Breast epithelium (tissue), 4 donors: ENCODE measurements at regions not wholly inside any gene's neighbourhood (a gene's known extent, or its start where the extent isn't known, plus 50 kb on each side); places are given as distances from the start of the nearest gene placed in this dataset.

ENCODE experiments used
- DNase-seq, 2 donors: peaks; one replicate each; pipeline ENCODE4 v3.0.0-alpha.2; 2019; ENCODE audit warnings: low spot score in 2 of 2
- H3K27ac ChIP-seq, 2 donors: fragments of 200-600 bp; sonication (generic) in 1 of 2; one replicate each; pipeline ENCODE4 v1.5.1; 2016 to 2019; ENCODE audit warnings: mild to moderate bottlenecking in 1 of 2
- H3K27me3 ChIP-seq, 2 donors: fragments of 200-600 bp; sonication (generic) in 1 of 2; one replicate each; pipeline versions ENCODE4 v1.5.1 to v1.6.0; 2017 to 2019; ENCODE audit warnings: control low read depth in 1 of 2, mild to moderate bottlenecking in 1 of 2
- H3K36me3 ChIP-seq: fragments of 200-600 bp; one replicate; pipeline ENCODE4 v1.5.1; 2019
- H3K4me1 ChIP-seq, 2 donors: fragments of 200-600 bp; sonication (generic); one replicate each; pipeline ENCODE4 v1.5.1; 2016 to 2019; ENCODE audit warnings: control low read depth in 1 of 2
- H3K4me3 ChIP-seq, 3 donors: fragments of 200-600 bp; sonication (generic); 1 replicate in 2 of 3; 2 replicates in 1 of 3; pipeline ENCODE4 v1.5.1; 2016 to 2019; ENCODE audit warnings: mild to moderate bottlenecking in 3 of 3, moderate library complexity in 2 of 3
- H3K9me3 ChIP-seq, 2 donors: fragments of 200-600 bp; sonication (generic) in 1 of 2; one replicate each; pipeline ENCODE4 v1.5.1; 2016 to 2019; ENCODE audit warnings: control low read depth in 1 of 2
- POLR2A ChIP-seq: fragments of 450-650 bp; IDR thresholded peaks from one replicate; pipeline ENCODE4 v1.6.1; 2016; ENCODE audit warnings: antibody characterized with exemption, mild to moderate bottlenecking, moderate library complexity
- POLR2AphosphoS5 ChIP-seq, 3 donors: sonication (generic); formaldehyde crosslinking; IDR thresholded peaks; one replicate each; pipeline ENCODE4 v1.6.1; 2017; ENCODE audit warnings: antibody characterized with exemption in 3 of 3
- intact Hi-C: fragments of 100-400 bp; cut with DNase I; formaldehyde crosslinking; loops from one replicate; pipeline ENCODE4 v1.15.1; 2023; ENCODE audit warnings: low total_unique reads
- TF ChIP-seq, protein P1 (sequence below), 3 donors: fragments of 450-650 bp; IDR thresholded peaks; one replicate each; pipeline ENCODE4 v1.5.1; 2016 to 2017; ENCODE audit warnings: antibody characterized with exemption in 3 of 3, mild to moderate bottlenecking in 3 of 3, moderate library complexity in 3 of 3

DNA sequence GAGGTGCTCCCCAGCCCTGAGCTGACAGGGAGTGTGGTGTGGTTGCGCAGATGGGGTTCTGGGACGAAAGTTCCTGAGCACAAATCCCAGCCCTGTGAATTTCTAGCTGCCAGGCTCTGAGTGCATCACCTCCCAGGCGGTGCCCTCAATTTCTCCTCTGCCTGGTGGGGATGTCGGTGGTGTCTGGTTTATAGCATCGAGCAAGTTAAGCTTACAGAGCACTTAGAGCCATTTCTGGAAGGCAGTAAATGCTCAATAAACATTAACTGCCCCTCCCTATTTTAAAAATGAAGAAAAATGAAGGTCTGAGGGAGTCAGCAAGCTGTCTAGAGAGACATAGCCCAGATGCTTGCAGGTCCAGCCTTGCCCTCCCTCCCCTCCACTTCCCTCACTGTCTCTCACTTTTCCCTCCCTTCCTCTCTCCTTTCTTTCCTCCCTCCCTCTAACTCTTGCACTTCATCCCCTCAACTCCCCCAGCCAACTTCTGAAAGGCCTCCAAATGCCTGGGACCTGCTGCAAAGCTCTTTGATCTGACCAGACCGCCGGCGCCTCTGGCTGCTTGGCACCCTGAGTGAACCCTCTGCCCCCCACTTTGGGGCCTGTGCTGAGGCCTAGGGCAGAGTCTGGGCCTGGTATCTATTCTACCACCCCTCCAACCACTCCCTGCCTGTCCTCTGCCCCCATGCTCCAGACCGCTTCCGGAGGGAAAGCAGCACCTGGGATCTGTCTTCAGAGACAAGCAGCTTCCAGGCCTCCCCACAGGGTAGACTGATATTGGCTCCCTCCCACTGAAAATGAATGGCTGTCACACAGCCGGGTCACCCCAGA, 438.3 kb downstream of the RPS24 start:
- H3K4me1 ChIP-seq: no peaks in the 10 kb centered on the region
- no peak overlapping the region for H3K27ac ChIP-seq
- intact Hi-C loops: loop anchor here (1.0 kb wide), 1 partner anchor 14 kb away; no protein-coding TSS in a partner anchor
- H3K9me3 ChIP-seq: no peaks in the 10 kb centered on the region
- TF ChIP-seq POLR2AphosphoS5 (IDR thresholded peaks at IDR 0.05): no peak
- TF ChIP-seq POLR2A: no peak
- TF ChIP-seq, protein P1, sequence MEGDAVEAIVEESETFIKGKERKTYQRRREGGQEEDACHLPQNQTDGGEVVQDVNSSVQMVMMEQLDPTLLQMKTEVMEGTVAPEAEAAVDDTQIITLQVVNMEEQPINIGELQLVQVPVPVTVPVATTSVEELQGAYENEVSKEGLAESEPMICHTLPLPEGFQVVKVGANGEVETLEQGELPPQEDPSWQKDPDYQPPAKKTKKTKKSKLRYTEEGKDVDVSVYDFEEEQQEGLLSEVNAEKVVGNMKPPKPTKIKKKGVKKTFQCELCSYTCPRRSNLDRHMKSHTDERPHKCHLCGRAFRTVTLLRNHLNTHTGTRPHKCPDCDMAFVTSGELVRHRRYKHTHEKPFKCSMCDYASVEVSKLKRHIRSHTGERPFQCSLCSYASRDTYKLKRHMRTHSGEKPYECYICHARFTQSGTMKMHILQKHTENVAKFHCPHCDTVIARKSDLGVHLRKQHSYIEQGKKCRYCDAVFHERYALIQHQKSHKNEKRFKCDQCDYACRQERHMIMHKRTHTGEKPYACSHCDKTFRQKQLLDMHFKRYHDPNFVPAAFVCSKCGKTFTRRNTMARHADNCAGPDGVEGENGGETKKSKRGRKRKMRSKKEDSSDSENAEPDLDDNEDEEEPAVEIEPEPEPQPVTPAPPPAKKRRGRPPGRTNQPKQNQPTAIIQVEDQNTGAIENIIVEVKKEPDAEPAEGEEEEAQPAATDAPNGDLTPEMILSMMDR (IDR thresholded peaks at IDR 0.05): no peak
- H3K36me3 ChIP-seq: no peaks in the 10 kb centered on the region
- H3K4me3 ChIP-seq: no peak overlapping the region
- no peaks in the 10 kb centered on the region for H3K27me3 ChIP-seq
- DNase-seq: no peak

DNA sequence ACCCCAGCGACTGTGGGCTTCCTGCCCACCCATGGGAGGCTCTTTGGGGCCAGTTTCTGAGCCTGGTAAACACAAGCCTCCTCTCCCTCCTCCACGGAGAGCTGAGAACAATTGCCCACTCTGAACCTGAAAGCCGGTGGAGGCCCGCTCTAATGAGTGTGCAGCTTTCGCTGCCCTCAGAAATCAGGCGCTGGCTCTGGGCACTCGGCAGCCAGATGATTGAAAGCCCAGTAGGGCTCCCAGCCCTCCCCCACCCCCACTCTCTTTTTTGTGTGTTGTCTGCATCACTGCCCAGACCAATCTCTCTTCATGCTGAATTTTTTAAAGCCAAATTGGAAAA, 438.9 kb downstream of the RPS24 start:
- DNase-seq: no peak
- H3K36me3 ChIP-seq: no peaks in the 10 kb centered on the region

DNA sequence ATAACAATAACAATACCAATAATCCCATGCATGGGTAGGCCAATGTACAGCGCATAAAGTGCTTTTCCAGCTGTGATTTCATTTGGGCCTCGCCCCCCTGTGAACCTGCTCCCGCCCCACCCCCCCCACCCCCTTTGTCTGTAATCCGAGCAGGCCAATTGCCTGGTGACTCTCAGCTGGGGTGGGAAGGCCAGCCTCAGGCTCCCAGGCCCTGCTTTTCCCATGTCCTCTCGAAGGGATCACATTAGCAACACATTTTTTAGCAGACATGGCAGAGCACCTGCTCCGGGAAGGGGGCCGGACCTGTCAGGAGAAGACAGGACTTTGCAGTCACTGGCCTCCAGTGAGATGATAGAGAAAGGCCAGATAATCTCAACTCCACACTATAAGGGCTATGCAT, 439.3 kb downstream of the RPS24 start:
- intact Hi-C loops: no loop called here
- H3K9me3 ChIP-seq: no peaks in the 10 kb centered on the region
- H3K36me3 ChIP-seq: no peaks in the 10 kb centered on the region
- H3K4me3 ChIP-seq: no peak overlapping the region
- H3K4me1 ChIP-seq: no peaks in the 10 kb centered on the region
- no peak overlapping the region for H3K27ac ChIP-seq
- no peak for DNase-seq
- H3K27me3 ChIP-seq: no peaks in the 10 kb centered on the region
- TF ChIP-seq POLR2AphosphoS5 (IDR thresholded peaks at IDR 0.05) (no peak), POLR2A (no peak)
- TF ChIP-seq, protein P1 (IDR thresholded peaks at IDR 0.05): no peak

More for the DNA sequence above, 438.9 kb downstream of the RPS24 start:
- intact Hi-C loops: no loop called here
- Histone ChIP-seq H3K27ac (no peak overlapping the region), H3K9me3 (no peaks in the 10 kb centered on the region), H3K4me3 (no peak overlapping the region), H3K4me1 (no peaks in the 10 kb centered on the region), H3K27me3 (no peaks in the 10 kb centered on the region)
- TF ChIP-seq, protein P1 (IDR thresholded peaks at IDR 0.05): no peak
- TF ChIP-seq POLR2AphosphoS5 (IDR thresholded peaks at IDR 0.05) (no peak), POLR2A (no peak)

DNA sequence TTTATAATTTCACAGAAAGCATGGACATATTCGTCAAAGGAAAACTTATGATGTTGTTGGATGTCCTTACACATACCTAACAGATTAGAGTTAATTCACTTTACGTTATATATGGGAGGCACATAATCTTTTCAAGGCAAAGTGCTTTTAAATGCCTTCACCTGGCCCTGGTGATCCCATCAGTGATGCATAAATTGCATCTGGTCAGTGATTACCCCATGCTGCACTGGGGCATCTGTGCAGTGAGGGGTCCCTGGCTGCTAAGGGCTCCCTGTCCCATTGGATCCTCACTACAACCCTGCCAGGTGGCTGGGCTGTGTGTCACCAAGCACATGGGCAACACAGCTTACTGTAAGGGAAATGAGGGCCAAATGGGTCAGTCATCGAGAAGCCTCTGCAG, 441.1 kb downstream of the RPS24 start:
- no peaks in the 10 kb centered on the region for H3K36me3 ChIP-seq
- H3K4me1 ChIP-seq: no peaks in the 10 kb centered on the region
- no peak overlapping the region for H3K27ac ChIP-seq
- H3K9me3 ChIP-seq: no peaks in the 10 kb centered on the region
- no peak for DNase-seq
- TF ChIP-seq POLR2A (no peak), POLR2AphosphoS5 (IDR thresholded peaks at IDR 0.05) (no peak)
- TF ChIP-seq, protein P1 (IDR thresholded peaks at IDR 0.05): no peak
- no peak overlapping the region for H3K4me3 ChIP-seq
- H3K27me3 ChIP-seq: no peaks in the 10 kb centered on the region
- intact Hi-C loops: no loop called here

DNA sequence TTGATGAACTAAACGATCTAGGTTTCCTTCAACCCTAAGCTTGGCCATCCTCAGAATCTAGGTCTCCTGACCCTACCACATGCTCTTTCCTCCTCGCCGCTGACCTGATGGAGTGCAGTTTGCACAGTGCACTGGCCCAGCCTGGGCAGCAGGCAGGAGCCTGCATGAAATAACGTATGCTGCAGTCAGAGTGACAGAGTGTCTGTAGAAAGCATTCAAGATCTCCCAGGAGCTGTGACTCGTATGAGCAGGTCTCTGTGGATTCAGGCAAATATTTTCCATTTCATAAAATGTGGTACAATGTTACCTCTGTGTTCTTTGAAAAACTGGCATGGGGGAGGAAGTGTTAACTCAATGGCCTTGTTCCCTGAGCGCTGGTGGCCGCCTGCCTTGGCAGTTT, 441.8 kb downstream of the RPS24 start:
- Histone ChIP-seq H3K36me3 (no peaks in the 10 kb centered on the region), H3K4me3 (no peak overlapping the region), H3K27ac (no peak overlapping the region), H3K27me3 (no peaks in the 10 kb centered on the region), H3K4me1 (no peaks in the 10 kb centered on the region), H3K9me3 (no peaks in the 10 kb centered on the region)
- intact Hi-C loops: no loop called here
- no peak for DNase-seq
- TF ChIP-seq POLR2AphosphoS5 (IDR thresholded peaks at IDR 0.05): no peak
- no peak for TF ChIP-seq POLR2A
- TF ChIP-seq, protein P1 (IDR thresholded peaks at IDR 0.05): no peak
